ENCODE measurements at regions not wholly inside any gene's neighbourhood (a gene's known extent, or its start where the extent isn't known, plus 50 kb on each side); places are given as distances from the start of the nearest gene placed in this dataset.

DNA sequence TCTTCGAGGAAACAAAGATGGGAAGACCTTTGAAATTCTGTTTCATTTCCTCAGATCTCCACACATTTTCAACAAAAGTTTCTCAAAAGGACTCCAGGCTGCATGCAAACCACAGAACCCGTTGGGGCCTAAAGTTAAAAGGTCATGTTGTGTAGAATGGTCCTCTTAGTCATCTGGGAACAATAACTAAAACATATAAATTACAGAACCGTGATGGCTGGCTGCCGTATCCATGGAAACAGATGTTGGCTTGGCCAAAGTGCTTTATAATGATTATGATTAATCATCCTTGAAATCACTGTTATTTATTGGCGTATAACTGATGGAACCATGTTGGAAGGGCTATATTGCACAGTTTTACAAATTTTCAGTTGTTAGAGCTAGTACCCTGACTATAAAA is 182.8 kb upstream of the CRIM1 start:
- no peaks in the 10 kb centered on the region for H3K9me3 ChIP-seq (ENCODE audit: low read length)
- no peaks in the 10 kb centered on the region for H3F3A ChIP-seq (ENCODE audit: insufficient read depth, low read length, poor library complexity, severe bottlenecking)
- H3K36me3 ChIP-seq (ENCODE audit: insufficient read depth, low read length): no peaks in the 10 kb centered on the region
- no peaks in the 10 kb centered on the region for H3K79me2 ChIP-seq (replicated peaks; ENCODE audit: insufficient read depth, low read length)
- no peak overlapping the region for H2AFZ ChIP-seq (ENCODE audit: low read depth, low read length)
- H3K27ac ChIP-seq (ENCODE audit: low read length): no peak overlapping the region
- H3K27me3 ChIP-seq (ENCODE audit: insufficient read depth, low read depth, low read length): no peaks in the 10 kb centered on the region
- H3K4me2 ChIP-seq (ENCODE audit: low read length): no peak overlapping the region
- H3K9ac ChIP-seq (ENCODE audit: low read length): no peak overlapping the region
- H3K9me2 ChIP-seq (ENCODE audit: insufficient read depth, low read length): no peaks in the 10 kb centered on the region
- no peaks in the 10 kb centered on the region for H4K20me1 ChIP-seq (ENCODE audit: insufficient read depth)
- no peak for TF ChIP-seq EZH2 (IDR thresholded peaks at IDR 0.05; ENCODE audit: borderline replicate concordance, insufficient read depth, low read length, poor library complexity, severe bottlenecking)
- peak; percentile 23 for TF ChIP-seq EP300 (conservative IDR thresholded peaks at IDR 0.05; ENCODE audit: poor library complexity, severe bottlenecking)
- peak; percentile 87 for TF ChIP-seq POLR2AphosphoS5 (IDR thresholded peaks at IDR 0.05)
- H3K4me3 ChIP-seq (ENCODE audit: low read length): no peak overlapping the region

DNA sequence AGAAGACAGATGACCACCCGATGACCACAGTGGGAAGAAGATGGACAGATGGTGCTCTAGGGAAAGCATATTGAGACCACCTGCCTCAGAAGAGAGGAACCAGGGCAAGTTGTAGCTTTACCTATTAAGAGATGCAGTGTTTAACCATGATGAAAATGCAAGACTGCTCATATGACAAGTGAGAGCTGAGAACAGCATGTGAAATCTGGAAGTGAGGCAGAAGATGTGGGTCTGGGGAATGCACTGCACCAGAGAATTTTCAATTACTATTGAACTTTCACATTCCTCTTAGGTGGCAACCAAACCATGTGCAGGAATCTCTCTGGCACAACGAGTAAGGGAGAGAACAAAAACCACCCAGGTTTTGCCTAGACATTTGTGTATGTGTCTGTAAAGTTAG is 184.8 kb upstream of the CRIM1 start:
- H3K9ac ChIP-seq (ENCODE audit: low read length): no peak overlapping the region
- TF ChIP-seq, protein P1, sequence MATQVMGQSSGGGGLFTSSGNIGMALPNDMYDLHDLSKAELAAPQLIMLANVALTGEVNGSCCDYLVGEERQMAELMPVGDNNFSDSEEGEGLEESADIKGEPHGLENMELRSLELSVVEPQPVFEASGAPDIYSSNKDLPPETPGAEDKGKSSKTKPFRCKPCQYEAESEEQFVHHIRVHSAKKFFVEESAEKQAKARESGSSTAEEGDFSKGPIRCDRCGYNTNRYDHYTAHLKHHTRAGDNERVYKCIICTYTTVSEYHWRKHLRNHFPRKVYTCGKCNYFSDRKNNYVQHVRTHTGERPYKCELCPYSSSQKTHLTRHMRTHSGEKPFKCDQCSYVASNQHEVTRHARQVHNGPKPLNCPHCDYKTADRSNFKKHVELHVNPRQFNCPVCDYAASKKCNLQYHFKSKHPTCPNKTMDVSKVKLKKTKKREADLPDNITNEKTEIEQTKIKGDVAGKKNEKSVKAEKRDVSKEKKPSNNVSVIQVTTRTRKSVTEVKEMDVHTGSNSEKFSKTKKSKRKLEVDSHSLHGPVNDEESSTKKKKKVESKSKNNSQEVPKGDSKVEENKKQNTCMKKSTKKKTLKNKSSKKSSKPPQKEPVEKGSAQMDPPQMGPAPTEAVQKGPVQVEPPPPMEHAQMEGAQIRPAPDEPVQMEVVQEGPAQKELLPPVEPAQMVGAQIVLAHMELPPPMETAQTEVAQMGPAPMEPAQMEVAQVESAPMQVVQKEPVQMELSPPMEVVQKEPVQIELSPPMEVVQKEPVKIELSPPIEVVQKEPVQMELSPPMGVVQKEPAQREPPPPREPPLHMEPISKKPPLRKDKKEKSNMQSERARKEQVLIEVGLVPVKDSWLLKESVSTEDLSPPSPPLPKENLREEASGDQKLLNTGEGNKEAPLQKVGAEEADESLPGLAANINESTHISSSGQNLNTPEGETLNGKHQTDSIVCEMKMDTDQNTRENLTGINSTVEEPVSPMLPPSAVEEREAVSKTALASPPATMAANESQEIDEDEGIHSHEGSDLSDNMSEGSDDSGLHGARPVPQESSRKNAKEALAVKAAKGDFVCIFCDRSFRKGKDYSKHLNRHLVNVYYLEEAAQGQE (IDR thresholded peaks at IDR 0.05; ENCODE audit: borderline replicate concordance): no peak
- no peak for TF ChIP-seq EZH2 (IDR thresholded peaks at IDR 0.05; ENCODE audit: borderline replicate concordance, insufficient read depth, low read length, poor library complexity, severe bottlenecking)
- no peak for TF ChIP-seq POLR2AphosphoS5 (IDR thresholded peaks at IDR 0.05)
- TF ChIP-seq MXI1 (conservative IDR thresholded peaks at IDR 0.05; ENCODE audit: poor library complexity, severe bottlenecking): no peak
- TF ChIP-seq, protein P2, sequence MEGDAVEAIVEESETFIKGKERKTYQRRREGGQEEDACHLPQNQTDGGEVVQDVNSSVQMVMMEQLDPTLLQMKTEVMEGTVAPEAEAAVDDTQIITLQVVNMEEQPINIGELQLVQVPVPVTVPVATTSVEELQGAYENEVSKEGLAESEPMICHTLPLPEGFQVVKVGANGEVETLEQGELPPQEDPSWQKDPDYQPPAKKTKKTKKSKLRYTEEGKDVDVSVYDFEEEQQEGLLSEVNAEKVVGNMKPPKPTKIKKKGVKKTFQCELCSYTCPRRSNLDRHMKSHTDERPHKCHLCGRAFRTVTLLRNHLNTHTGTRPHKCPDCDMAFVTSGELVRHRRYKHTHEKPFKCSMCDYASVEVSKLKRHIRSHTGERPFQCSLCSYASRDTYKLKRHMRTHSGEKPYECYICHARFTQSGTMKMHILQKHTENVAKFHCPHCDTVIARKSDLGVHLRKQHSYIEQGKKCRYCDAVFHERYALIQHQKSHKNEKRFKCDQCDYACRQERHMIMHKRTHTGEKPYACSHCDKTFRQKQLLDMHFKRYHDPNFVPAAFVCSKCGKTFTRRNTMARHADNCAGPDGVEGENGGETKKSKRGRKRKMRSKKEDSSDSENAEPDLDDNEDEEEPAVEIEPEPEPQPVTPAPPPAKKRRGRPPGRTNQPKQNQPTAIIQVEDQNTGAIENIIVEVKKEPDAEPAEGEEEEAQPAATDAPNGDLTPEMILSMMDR (IDR thresholded peaks at IDR 0.05; ENCODE audit: poor library complexity, severe bottlenecking): no peak
- TF ChIP-seq SMC3 (conservative IDR thresholded peaks at IDR 0.05; ENCODE audit: poor library complexity): no peak
- no peak for TF ChIP-seq EP300 (conservative IDR thresholded peaks at IDR 0.05; ENCODE audit: poor library complexity, severe bottlenecking)
- no peaks in the 10 kb centered on the region for H3K27me3 ChIP-seq (ENCODE audit: insufficient read depth, low read depth, low read length)

DNA sequence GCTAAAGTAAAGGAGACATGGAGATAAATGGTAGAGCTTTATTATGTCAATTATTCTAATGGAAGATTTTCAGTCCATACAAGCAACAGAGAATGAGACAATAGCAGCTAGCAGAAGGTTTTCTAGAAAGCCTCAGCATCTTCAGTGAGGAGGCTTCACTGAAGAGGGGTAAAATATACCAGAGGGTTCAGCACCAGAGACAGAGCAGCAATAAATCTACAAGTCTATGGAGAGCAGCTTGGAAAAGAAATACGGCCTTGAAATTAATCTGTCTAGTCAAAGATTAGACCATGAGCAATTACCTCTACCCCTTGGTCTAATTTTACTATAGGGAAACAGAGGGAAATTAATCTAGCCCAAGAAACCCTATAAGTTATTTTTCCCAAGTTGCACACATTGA is 185.7 kb upstream of the CRIM1 start:
- Histone ChIP-seq H3K9ac (ENCODE audit: low read length) (no peak overlapping the region), H3K9me2 (ENCODE audit: insufficient read depth, low read length) (no peaks in the 10 kb centered on the region), H3K9me3 (ENCODE audit: low read length) (no peaks in the 10 kb centered on the region), H3K27me3 (ENCODE audit: insufficient read depth, low read depth, low read length) (no peaks in the 10 kb centered on the region), H3K4me2 (ENCODE audit: low read length) (no peak overlapping the region), H3K79me2 (replicated peaks; ENCODE audit: insufficient read depth, low read length) (no peaks in the 10 kb centered on the region), H3K27ac (ENCODE audit: low read length) (no peak overlapping the region), H3K36me3 (ENCODE audit: insufficient read depth, low read length) (no peaks in the 10 kb centered on the region), H3K4me3 (ENCODE audit: low read length) (no peak overlapping the region), H3F3A (ENCODE audit: insufficient read depth, low read length, poor library complexity, severe bottlenecking) (no peaks in the 10 kb centered on the region), H2AFZ (ENCODE audit: low read depth, low read length) (no peak overlapping the region), H4K20me1 (ENCODE audit: insufficient read depth) (no peaks in the 10 kb centered on the region)
- no peak for TF ChIP-seq MXI1 (conservative IDR thresholded peaks at IDR 0.05; ENCODE audit: poor library complexity, severe bottlenecking)
- no peak for TF ChIP-seq TAF1 (IDR thresholded peaks at IDR 0.05; ENCODE audit: low read depth)
- TF ChIP-seq SMC3 (conservative IDR thresholded peaks at IDR 0.05; ENCODE audit: poor library complexity): no peak
- no peak for TF ChIP-seq RAD21 (conservative IDR thresholded peaks at IDR 0.05)
- no peak for TF ChIP-seq EZH2 (IDR thresholded peaks at IDR 0.05; ENCODE audit: borderline replicate concordance, insufficient read depth, low read length, poor library complexity, severe bottlenecking)
- TF ChIP-seq, protein P1 (IDR thresholded peaks at IDR 0.05; ENCODE audit: borderline replicate concordance): no peak
- TF ChIP-seq POLR2AphosphoS5 (IDR thresholded peaks at IDR 0.05): no peak
- TF ChIP-seq EP300 (conservative IDR thresholded peaks at IDR 0.05; ENCODE audit: poor library complexity, severe bottlenecking): no peak
- TF ChIP-seq, protein P2 (IDR thresholded peaks at IDR 0.05; ENCODE audit: poor library complexity, severe bottlenecking): no peak

More for the DNA sequence above, 184.8 kb upstream of the CRIM1 start:
- Histone ChIP-seq H3K36me3 (ENCODE audit: insufficient read depth, low read length) (no peaks in the 10 kb centered on the region), H4K20me1 (ENCODE audit: insufficient read depth) (no peaks in the 10 kb centered on the region), H3K9me3 (ENCODE audit: low read length) (no peaks in the 10 kb centered on the region), H2AFZ (ENCODE audit: low read depth, low read length) (no peak overlapping the region), H3K79me2 (replicated peaks; ENCODE audit: insufficient read depth, low read length) (no peaks in the 10 kb centered on the region), H3K4me2 (ENCODE audit: low read length) (no peak overlapping the region), H3K9me2 (ENCODE audit: insufficient read depth, low read length) (no peaks in the 10 kb centered on the region), H3K27ac (ENCODE audit: low read length) (no peak overlapping the region), H3F3A (ENCODE audit: insufficient read depth, low read length, poor library complexity, severe bottlenecking) (no peaks in the 10 kb centered on the region), H3K4me3 (ENCODE audit: low read length) (no peak overlapping the region)
